Stomach smooth muscle (tissue), 2 donors: ENCODE measurements at regions not wholly inside any gene's neighbourhood (a gene's known extent, or its start where the extent isn't known, plus 50 kb on each side); places are given as distances from the start of the nearest gene placed in this dataset.

ENCODE experiments used
- H3K27ac ChIP-seq: one replicate; pipeline ENCODE4 v1.7.0; 2013; ENCODE audit warnings: mild to moderate bottlenecking, low read length, inconsistent platforms
- H3K27me3 ChIP-seq, 2 donors: one replicate each; pipeline ENCODE4 v1.7.0; 2013; ENCODE audit warnings: low read length in 2 of 2; ENCODE audit not compliant: insufficient read depth in 2 of 2, control insufficient read depth in 1 of 2
- H3K36me3 ChIP-seq, 2 donors: one replicate each; pipeline ENCODE4 v1.7.0; 2013; ENCODE audit warnings: low read length in 2 of 2; ENCODE audit not compliant: control insufficient read depth in 2 of 2, insufficient read depth in 2 of 2
- H3K4me1 ChIP-seq: one replicate; pipeline ENCODE4 v1.7.0; 2013; ENCODE audit warnings: low read length; ENCODE audit not compliant: control insufficient read depth, insufficient read depth
- H3K4me3 ChIP-seq, 2 donors: one replicate each; pipeline ENCODE4 v1.7.0; 2013; ENCODE audit warnings: low read length in 2 of 2
- H3K9ac ChIP-seq, 2 donors: one replicate each; pipeline ENCODE4 v1.7.0; 2013; ENCODE audit warnings: low read length in 2 of 2, mild to moderate bottlenecking in 1 of 2
- H3K9me3 ChIP-seq, 2 donors: one replicate each; pipeline ENCODE4 v1.7.0; 2013; ENCODE audit warnings: low read length in 2 of 2; ENCODE audit not compliant: control insufficient read depth in 2 of 2
- donor health status: healthy.
- donor health status: Pancreatic carcinoma.

DNA sequence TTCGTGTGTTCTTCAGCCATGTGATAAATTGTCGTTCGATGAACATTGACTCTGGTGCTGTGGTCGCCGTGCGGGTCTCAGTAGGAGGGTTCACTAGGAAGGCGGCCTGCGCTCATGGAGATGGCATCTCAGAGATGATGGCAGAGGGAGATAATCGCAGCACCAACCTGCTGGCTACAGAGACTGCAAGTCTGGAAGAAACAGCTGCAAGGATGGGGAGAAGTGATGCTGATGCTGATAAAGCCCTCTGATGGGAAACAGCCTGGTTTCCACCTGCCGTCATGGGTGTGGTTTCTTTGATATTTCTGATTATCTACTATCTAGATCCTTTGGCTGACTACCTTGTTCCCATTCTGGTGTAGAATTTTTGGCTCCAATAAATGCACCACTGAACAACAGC lies 130.5 kb upstream of the ANKRD30A start:
- no peaks in the 10 kb centered on the region for H3K9me3 ChIP-seq
- H3K27ac ChIP-seq, result no peak overlapping the region
- H3K4me1 ChIP-seq, result no peaks in the 10 kb centered on the region

DNA sequence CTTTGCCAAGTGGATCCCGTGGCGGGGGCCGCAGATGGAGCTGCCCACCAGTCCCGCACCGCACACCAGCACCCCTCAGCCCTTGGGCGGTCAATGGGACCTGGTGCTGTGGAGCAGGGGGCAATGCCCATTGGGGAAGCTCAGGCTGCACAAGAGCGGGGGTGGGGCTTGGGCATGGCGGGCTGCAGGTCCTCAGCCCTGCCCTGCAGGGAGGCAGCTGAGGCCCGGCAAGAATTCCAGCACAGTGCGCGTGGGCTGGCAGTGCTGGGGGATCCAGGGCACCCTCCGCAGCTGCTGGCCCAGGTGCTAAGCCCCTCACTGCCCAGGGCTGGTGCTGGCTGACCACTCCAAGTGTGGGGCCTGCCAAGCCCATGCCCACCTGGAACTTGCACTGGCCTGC lies 136.2 kb upstream of the ANKRD30A start:
- Histone ChIP-seq H3K27me3 (no peaks in the 10 kb centered on the region), H3K9ac (no peak overlapping the region), H3K4me1 (no peaks in the 10 kb centered on the region), H3K4me3 (no peak overlapping the region), H3K9me3 (no peaks in the 10 kb centered on the region), H3K36me3 (no peaks in the 10 kb centered on the region), H3K27ac (no peak overlapping the region)

More for the DNA sequence above, 130.5 kb upstream of the ANKRD30A start:
- H3K4me3 ChIP-seq, result no peak overlapping the region
- no peaks in the 10 kb centered on the region for H3K36me3 ChIP-seq
- H3K27me3 ChIP-seq, result no peaks in the 10 kb centered on the region
- no peak overlapping the region for H3K9ac ChIP-seq

DNA sequence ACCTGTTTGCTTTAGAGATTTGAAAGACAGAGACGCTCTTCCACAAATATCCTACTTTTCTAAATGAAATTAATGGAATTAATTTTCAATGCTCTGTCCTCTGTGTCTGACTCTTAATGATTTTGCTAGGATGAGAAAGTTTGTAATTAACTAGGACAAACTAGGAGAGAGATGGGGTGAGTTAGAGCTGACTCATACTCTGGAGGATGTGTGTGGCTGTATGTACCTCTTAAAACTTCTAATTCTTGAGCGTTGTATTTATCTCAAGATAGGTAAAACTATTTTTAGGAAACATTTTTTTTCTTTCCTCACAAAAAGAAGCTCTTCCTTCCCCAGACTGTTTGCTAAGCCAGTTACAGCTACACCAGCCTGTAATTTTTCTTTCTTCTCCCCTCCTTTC lies 178.8 kb upstream of the ANKRD30A start:
- H3K9ac ChIP-seq, result no peak overlapping the region
- no peaks in the 10 kb centered on the region for H3K4me1 ChIP-seq
- no peaks in the 10 kb centered on the region for H3K27me3 ChIP-seq
- H3K36me3 ChIP-seq, result no peaks in the 10 kb centered on the region
- H3K4me3 ChIP-seq, result no peak overlapping the region
- no peak overlapping the region for H3K27ac ChIP-seq
- H3K9me3 ChIP-seq, result no peaks in the 10 kb centered on the region

DNA sequence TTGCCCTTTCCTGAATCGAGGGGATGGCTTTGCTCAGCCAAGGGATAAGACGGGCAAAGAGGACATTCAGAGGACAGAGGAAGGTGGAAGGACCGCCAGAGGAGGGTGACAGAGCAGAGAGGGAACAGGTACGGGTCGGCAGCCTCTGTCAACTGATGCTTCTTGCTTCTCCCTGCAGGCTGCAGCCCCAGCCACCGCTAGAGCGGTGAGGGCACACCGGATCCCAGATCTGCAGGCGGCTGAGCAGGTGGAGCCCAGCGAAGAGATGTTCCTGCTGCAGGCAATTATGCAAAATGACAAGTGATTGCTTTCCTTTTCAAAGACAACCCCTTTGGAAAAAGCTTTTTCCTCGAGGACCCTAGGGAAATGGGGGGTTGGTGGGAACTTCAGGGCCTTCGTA lies 181.9 kb upstream of the ANKRD30A start:
- Histone ChIP-seq H3K4me3 (no peak overlapping the region), H3K27ac (no peak overlapping the region), H3K27me3 (no peaks in the 10 kb centered on the region), H3K4me1 (no peaks in the 10 kb centered on the region), H3K9ac (no peak overlapping the region), H3K9me3 (no peaks in the 10 kb centered on the region), H3K36me3 (no peaks in the 10 kb centered on the region)

DNA sequence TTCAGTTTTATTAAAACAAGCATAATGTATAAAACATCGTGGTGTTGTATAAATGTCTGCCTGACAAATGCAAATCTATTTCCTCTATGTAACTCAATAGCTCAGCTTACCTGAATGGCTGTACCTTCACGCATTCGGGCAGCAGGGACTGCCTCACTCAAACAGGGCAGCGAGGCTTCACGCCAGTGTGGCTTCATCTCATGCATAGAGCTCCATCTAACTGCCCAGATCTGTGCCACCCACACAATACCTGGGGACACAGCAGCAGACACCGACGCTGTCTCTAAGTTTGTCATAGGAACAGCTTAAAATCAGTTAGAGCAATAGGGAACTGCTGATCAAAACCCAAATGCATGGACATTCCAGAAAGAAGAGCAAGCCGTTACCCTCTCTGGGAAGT lies 182.8 kb upstream of the ANKRD30A start:
- Histone ChIP-seq H3K9me3 (no peaks in the 10 kb centered on the region), H3K4me1 (no peaks in the 10 kb centered on the region), H3K27me3 (no peaks in the 10 kb centered on the region), H3K4me3 (no peak overlapping the region), H3K36me3 (no peaks in the 10 kb centered on the region), H3K9ac (no peak overlapping the region), H3K27ac (no peak overlapping the region)

DNA sequence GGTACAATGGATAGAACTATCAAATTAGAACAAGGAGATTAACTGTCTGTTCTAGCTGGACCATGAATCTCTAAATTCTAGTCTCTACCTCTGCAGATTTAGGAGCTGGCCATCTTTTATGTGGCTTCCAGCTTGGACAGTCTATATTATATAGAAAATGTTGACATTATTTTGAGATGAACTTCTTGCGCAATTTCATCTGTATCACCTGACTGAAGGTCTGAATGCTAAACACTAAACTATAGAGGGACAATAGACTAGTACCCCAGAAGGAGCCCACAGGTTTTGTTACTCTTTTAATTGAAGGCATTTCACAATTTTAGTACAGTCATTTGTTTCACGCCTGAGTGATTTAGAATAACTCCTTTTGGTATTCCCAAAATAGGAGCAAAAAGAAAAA lies 222.4 kb upstream of the ANKRD30A start:
- no peak overlapping the region for H3K27ac ChIP-seq
- H3K4me3 ChIP-seq, result no peak overlapping the region
- H3K9me3 ChIP-seq, result peaks cover 0 to 5% of the 10 kb centered on the region in 2 donors
- no peaks in the 10 kb centered on the region for H3K36me3 ChIP-seq
- H3K9ac ChIP-seq, result no peak overlapping the region
- no peaks in the 10 kb centered on the region for H3K4me1 ChIP-seq
- H3K27me3 ChIP-seq, result no peaks in the 10 kb centered on the region

DNA sequence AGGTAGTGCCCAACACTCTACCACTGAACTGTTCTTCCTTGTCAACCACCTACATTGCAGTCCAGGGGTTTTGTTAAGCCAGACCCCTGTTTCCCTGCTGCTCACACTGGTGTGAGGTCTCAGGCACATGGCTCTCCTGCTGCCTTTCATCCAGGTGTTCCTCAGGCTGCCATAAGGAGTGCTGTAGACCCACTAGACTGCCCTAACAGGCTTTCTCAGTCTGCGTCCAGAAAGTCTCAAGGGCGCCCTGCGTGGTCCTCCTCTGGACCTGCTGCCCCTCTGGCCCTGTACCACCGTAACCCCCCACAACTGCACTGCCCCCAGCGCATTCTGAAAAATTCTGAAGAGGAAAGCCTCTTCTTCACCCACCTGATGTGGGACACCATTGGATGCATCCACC lies 225.7 kb upstream of the ANKRD30A start:
- no peaks in the 10 kb centered on the region for H3K27me3 ChIP-seq
- no peak overlapping the region for H3K9ac ChIP-seq
- peaks cover 0 to 5% of the 10 kb centered on the region in 2 donors for H3K9me3 ChIP-seq
- H3K27ac ChIP-seq, result no peak overlapping the region
- H3K4me3 ChIP-seq, result no peak overlapping the region
- H3K4me1 ChIP-seq, result no peaks in the 10 kb centered on the region
- no peaks in the 10 kb centered on the region for H3K36me3 ChIP-seq

DNA sequence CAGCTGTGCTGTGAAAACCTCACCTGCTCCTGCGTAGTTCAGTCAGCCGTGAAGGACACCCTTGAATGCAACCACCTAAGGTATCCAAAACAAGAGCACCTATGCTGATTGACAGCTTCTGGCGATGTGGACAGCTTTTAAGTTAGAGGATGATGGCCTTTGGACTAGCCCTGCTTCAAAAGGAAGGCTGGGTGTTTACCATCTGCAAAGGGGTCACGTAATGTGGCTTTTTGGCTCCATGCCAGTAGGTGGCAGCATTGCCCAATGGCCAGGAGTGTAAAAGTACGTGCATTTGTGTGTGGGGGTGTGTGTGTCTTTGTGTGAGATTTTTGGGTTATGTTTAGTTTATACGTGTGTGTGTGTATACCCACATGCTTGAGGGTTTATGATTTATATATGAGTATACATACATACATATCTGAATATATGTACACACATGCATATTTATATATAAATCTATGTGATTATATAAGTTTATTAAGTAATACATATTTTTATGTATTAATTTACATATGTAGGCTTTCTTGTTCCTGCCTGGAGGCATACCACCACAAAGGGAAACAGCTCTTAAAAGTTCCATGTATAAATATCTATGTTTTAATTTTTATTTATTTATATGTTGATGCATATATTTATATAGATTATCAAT lies 236.3 kb upstream of the ANKRD30A start:
- Histone ChIP-seq H3K36me3 (no peaks in the 10 kb centered on the region), H3K27me3 (no peaks in the 10 kb centered on the region), H3K27ac (no peak overlapping the region), H3K9me3 (no peaks in the 10 kb centered on the region), H3K9ac (no peak overlapping the region), H3K4me1 (no peaks in the 10 kb centered on the region), H3K4me3 (no peak overlapping the region)

DNA sequence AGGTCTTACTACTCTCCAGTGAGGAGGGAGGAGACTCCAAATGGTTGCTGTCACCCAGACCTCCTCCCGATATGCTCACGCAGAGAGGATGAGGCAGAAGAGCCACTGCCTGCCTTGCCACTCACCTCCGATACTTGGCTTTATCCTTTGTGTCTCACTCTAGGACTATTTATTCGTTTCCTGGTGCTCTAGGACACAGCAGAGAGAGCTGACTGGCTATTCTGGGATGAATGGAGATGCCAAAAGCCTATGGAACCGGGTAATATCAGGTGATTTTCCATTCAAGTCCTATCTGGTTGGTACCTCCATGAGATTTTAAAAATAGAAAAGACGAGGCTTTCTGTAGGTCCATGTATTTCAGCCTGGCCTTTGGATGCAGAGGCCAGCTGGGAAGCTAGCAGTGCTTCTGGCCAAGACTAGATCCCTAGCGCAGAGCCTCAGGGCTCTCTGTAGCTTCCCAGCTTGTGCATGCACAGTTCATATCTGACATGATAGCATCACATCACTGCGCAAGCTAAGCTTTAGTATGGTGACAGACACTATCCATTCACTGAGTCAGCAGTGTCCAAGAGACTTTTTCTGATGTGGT lies 239.0 kb upstream of the ANKRD30A start:
- H3K9ac ChIP-seq, result no peak overlapping the region
- H3K9me3 ChIP-seq, result no peaks in the 10 kb centered on the region
- no peaks in the 10 kb centered on the region for H3K27me3 ChIP-seq
- no peaks in the 10 kb centered on the region for H3K36me3 ChIP-seq
- H3K4me1 ChIP-seq, result no peaks in the 10 kb centered on the region
- no peak overlapping the region for H3K4me3 ChIP-seq
- no peak overlapping the region for H3K27ac ChIP-seq

DNA sequence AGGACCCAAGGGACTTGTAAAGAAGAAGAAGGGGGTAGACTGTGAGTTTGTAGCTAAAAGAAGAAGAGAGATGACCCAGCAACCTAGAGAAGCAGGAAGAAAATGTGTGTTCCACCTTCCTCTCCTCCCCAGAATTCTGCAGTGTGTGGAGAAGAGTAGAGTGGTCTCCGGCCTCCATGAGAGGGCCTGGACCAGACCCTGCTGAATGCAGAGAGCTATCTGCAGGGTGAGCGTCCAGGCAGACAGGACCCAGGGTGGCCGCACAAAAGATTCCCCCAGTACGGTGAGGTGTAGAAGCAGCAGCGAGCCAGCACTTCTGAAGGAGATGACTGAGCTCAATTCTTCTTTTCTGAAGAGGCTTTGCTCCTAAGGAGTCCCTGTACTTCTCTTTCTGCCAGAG lies 239.7 kb upstream of the ANKRD30A start:
- Histone ChIP-seq H3K27ac (no peak overlapping the region), H3K4me1 (no peaks in the 10 kb centered on the region)

DNA sequence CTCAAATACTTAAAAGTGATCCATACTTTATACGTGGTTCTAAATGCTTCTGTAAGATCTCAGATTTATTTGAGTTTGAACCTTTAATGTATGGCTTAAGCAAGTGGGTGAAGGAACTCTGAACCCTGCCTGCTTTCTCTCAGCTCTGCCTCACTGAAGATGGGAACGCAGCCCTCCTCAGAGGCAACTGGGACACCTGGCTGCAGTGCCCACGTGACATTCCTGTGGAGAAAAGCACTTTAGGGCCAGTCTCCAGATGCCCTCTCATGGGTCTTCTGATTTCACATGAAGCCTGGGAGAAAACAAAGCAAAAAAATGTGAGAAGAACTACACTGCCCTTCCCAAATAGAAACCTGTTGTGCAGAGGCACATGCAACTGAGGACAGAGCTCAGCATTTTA lies 242.6 kb upstream of the ANKRD30A start:
- Histone ChIP-seq H3K9me3 (no peaks in the 10 kb centered on the region), H3K4me3 (no peak overlapping the region), H3K36me3 (no peaks in the 10 kb centered on the region), H3K27me3 (no peaks in the 10 kb centered on the region), H3K9ac (no peak overlapping the region), H3K4me1 (no peaks in the 10 kb centered on the region), H3K27ac (no peak overlapping the region)

More for the DNA sequence above, 239.7 kb upstream of the ANKRD30A start:
- Histone ChIP-seq H3K36me3 (no peaks in the 10 kb centered on the region), H3K4me3 (no peak overlapping the region), H3K9ac (no peak overlapping the region), H3K27me3 (no peaks in the 10 kb centered on the region), H3K9me3 (no peaks in the 10 kb centered on the region)
